Effector CD4-positive, alpha-beta T cell (primary cell): ENCODE measurements at regions not wholly inside any gene's neighbourhood (a gene's known extent, or its start where the extent isn't known, plus 50 kb on each side); places are given as distances from the start of the nearest gene placed in this dataset.

Experiments used
- DNase-seq: peaks from one replicate; pipeline ENCODE4 v3.0.0-alpha.2; 2020

DNA sequence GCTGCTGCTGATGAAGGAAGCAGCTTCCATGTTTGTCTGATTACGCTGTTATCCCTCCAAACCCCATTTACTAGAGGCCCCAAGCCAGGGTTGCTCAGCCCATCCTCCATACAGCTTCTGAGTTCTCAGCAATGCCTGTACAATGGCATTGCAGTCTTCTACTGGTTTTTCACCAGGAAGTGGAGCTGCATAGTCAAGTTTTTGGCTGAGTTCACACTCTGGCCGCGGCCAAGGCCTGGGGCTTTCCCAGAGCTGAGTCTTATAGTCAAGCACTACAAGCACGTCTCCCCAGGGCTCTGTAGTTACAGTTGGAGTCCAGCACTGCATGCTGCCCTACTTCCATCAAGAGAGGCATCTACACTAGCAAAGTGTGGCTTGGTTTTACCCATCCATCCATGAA lies 182.5 kb downstream of the POU4F1 start:
- DNase-seq: no peak

DNA sequence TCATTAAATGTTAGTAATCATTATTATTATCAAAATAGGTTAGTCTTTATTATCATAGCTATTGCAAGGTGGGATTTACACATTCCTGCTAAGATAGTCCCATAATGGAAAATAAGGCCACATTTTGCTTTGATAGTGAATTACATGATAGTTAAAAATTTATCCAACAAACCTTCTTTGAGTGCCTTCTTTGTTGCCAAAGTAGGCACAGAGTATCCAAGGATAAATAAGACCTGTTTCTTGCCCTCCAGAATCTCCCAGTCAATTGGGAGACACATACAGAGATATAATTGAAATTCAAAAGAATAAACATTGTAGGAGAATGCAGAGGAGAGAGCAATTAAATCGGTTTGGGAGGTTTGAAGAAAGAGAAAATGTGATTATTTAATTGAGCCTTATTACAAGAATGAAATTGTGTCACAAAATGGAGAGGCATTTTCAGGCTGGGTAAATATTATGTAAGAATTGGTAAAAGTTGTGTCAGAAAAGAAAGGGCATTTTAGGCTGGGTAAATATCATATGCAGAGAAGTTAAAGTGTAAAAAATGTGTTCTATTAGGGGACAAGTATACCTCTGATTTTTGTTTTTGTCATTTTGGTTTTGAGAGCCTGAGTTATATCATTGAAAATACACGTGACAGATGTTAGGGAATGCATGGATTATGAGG lies 189.3 kb downstream of the POU4F1 start:
- DNase-seq: no peak

DNA sequence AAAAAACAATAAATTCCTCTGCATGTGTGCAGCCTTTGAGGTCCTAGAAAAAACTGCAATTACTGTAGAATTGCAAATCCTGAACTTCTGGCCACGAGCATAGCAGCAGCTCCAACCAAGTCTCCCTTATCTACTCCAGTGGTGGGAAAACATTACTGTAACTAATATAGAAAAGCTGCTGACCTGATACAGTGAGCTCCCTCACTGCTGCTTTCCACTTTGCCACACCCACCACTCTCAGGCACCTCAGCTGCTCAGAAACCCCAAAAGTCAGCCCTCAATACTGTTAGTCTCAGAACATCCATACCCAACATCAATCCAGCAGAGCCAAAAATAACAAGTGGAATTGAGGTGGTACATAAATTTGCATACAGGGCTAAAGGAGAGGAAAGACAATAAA lies 192.5 kb downstream of the POU4F1 start:
- no peak for DNase-seq

DNA sequence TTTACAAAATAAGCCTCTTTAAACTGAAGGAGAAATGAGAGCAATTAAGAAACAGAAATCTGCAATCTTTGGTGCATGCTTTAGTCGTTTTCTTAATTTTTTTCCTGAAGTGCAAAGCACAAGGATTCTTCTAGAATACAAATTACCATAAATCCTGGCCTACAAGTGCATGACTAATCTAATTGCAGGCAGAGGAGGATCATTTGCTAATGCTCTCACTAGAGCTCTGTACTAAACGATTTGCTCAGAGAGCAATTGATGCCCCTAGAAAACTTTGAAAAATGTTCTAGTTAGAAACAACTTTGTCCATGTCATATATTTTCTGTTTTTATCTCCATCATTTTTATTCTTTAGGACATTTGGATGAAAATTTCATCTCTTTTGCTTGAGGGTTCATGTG lies 193.2 kb downstream of the POU4F1 start:
- DNase-seq: no peak

DNA sequence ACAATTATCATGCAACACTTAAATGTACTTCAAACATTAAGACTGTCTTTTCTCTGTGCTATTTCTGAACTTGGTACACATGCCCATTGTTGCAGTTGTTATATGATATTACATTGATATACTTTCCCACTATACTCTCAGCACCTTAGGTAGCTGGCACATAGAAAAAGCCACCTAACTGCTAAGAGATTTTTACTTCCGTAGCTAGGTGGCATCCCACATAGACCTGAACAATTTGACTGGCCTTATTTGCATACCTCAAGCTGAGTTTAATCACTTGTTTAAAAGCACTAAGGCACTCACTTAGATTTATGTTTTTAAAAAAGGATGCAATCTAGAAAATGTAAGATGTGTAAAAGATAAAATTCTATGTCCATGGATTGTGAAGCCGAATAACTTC lies 194.2 kb downstream of the POU4F1 start:
- DNase-seq: no peak

DNA sequence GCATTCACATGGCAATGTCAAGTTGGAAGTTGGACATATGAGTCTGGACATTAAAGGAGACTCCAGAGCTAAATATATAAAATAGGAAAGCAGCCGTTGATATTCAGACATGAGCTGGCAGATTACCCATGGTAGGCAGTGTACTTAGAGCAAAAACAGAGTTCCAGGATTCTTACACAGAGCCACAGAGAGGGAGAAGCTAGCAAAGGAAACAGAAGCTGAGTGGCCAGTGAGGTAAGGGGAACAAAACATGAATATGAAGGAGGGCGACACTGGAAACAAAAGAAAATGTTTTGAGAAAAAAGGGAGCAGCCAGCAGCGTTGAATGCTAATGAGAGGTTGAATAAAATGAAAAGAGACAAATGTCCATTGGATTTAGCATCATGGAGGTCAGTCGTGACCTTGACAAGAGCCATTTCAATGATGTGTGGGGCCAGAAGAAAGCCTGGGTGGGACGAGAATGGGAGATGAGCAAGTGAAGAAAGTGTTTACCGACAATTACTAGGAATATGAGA lies 198.4 kb downstream of the POU4F1 start:
- no peak for DNase-seq

DNA sequence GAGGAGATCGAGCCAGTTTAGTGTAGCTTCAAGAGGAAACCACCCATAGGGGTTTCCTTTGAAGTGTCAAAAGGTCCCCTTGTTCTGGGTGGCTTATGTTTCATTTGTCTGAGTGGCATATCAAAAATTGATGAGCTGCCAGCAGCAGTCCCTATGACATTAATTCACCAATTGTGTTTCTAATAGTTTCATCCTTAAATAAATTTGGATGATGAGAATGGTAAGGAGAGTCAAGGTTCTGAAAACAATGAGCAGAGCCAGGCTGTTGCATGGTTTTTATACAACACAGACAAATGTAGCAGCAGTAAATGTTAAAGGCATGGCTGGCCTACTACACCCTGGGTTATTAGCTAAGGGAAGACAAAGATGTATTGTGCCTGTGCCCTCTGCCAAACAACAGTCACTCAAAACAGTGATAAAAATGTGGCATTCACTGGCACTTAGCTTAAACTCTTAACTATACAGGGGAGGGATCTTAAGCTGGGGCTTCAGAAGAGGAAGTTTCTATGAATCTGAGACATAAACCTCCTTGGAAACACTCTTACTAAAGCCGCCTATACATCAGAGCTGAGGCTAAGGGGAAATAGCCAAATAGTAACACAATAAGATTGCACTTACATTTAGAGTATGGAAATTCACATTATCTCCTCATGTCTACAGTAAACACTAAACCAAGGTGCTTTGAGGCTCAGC lies 200.5 kb downstream of the POU4F1 start:
- DNase-seq: no peak

DNA sequence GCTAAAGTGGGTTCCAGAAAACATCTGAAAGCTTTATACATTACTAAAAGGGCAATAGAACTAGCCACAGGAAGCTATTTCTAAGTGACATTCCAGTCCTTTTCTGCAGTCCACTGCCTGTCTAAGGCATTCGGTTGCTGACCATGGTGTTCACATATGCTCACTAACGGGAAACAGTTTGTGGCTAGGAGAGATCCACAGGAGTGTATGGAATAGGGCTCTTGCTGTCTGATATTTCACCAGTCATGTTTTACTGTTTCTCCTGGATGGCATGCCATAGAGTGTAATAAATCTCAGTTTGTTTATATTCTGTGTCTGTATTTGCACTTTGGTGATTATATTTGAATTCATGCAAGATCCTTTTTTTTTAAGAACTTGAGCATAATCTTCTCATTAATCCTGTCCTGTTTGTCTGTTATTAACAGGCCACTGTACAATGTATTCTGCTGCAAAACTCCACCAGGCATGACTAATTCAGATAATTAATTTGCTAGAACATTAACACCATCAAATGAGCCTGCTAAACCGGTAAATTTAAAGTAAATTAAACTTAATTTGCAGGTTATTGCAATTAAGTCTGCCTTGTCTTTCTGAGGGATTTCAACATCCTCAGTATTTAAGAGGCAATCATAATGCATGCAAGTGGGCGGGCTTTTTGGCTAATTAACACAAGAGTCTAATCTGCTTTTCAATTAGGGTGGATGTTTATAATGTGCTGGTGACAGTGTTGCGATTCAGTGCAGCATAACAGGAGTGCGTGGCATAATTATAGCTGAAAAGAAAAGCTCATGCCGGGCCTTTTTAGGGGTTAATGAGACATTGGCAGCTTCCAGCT lies 201.3 kb downstream of the POU4F1 start:
- no peak for DNase-seq

DNA sequence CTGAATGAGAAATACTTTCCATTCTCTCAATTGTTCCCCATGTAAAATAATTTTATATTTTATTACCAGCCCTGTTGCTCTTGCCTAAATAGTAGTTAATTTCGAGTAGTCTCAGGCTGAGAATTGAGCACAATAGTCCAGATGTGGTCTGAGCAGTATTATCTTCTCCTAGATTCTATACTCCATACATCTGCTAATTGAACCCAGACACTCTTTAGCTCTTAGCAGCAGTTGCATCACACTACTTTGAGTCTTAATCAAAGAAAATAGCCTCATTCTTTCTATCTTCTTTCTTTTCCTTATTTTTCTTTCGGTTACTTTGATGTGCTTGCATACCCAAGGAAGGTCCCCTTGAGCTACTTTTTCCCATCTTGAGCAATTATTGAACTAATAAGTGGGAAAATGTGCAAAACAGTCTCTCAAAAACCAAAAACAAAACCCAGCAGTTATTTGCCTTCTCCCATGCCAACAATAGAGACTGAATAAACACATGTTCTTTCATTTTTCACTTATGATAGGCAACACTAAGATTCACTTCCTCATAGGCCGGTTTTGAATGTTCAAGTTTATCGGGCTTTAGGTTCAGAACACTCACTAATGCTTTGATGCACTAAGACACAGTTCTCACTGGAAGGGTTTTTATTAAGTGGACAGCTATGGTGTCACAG lies 204.5 kb downstream of the POU4F1 start:
- DNase-seq: no peak

DNA sequence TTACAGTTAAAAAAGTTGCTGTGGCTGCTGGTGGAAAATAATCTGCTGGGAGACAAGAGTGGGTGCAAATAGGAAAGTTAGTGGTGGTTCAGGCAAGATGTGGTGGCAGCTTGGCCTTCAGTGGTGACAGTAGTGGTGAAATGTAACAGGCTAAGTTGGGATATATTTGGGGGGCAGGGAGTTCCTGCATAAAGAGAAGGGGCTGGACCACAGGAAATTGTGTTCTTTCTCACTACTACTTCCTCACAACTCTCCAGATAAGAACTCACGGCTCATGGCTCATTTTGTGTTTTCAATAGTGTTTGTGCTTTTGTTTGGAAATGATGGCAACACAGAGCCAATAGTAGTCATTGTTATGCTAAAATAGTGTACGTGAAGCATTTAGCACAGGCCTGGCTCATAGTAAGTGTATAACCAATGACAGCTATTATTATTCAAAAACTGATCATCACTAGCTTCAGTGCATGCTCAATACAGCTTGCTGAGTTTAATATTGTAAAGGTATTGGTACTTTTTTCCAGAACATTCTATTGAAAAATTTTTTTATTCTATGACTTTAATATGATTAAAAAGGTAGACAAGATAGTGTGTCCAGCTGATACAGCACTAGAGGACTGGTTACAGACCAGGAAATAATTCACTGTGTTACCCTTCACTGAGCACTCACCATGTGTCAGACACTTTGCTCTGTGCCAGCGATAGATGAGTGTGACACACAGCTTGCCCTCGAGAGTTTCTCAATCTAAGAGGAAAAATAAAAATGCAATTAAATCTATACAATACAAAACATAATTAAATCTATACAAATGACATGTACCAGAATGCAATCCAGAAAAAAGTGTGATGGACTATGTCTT lies 209.8 kb downstream of the POU4F1 start:
- no peak for DNase-seq

DNA sequence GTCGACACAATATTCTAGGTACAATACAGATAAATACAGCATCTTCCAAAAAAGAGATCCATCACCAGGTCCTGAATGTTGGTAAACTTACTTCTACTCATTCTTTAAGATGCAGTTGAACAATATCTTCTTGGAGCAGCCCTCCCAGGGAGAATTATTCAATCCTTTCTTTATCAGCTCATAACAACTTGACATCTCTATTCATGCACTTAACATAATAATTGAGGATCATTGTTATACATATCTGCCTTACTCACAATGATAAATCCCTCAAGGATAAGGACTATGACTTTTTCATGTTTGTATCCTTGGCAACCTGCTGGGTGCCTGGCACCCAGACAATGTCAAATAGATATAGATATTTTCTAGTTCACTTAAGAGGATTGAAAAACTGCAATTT lies 219.5 kb downstream of the POU4F1 start:
- DNase-seq: no peak

DNA sequence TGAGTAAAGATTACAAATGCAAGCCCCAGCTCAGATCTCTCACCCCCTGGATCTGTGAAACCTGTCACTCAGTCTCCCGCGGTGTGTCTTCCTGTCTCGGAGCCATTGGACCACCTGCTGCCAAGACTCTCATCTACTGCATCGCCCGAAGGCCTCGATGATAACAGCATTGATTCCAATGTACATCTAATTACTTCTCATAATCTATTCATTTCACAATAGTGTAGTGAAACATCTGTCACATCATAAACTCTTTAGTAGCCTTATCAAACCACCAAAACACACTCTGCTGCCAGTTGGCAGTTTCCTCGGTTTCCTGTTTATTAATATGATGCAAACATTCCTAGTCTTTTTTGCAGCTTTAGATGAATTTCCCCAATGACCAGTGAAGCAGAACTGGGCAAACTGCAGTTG lies 220.3 kb downstream of the POU4F1 start:
- no peak for DNase-seq

DNA sequence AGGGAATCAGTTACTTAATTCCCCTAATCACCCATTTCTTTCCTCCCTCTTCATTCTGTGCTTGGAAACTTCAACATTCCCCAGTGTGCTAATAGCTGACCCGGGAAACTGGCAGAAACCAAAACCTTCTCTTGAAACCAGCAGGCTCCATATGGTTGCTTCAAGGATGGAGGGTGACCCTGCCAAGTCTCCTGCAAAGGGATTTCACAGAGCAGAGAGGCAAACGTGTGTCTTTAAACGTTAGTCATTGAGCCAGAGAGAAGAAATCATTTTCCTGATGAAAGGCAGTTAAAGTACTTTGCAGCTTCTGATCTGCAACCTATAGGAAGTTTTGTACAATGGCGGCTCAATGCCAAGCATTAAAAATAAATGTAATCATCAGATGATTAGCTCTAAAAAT lies 220.9 kb downstream of the POU4F1 start:
- DNase-seq: no peak

DNA sequence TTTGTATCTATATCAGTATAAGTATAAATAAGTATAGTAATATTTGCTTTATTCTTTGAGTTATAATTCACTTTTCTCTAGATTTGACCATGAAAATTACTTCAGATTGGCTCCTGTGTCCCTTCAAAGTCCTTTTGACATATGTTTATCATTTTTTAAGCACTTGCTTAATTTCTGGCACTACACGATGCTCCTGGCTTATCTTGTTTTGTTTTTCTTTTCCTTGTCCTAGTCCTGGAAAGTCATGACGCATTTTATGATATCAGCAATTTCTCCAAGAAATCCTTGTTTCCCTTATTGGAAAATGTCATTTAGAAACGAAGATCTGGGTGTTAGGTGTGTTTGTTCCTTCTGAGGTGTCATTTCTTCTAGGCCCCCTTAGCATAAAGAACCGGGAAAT lies 226.5 kb downstream of the POU4F1 start:
- no peak for DNase-seq

DNA sequence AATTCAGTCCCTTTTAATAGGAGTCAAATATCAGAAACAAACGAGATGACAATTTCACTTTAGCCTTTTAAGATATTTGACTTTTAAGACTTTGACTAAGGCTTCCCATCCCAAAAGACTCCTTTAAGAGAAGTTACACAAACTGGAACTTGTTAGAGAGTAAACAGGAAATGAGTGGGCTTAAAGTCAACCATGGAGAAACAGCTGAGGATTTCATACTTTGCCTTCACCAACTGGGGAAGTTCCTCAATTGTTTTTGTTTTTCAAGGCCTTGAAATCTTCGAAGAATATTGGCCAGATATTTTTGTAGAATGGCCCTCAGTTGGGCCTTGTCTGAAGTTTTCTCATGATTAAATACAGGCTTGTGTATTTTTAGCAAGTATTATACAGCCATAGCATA lies 227.3 kb downstream of the POU4F1 start:
- DNase-seq: no peak

DNA sequence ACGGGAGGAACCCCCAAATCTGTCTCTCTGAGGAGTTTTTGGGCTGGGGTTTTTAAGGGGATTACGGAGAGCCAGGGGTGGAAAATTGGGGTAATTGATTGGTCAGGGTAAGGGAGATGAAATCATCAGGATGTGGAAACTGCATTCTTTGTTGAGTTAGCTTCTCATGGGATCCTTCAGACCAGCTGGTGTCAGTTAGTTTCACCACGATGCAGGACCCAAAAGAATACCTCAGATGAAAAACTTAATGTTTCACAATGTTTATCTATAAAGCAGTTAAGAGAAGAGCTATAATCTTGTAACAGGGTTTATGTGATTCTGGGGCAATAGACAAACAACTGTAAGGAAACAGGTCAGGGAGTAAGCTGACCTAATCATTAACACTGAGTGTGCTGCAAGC lies 230.8 kb downstream of the POU4F1 start:
- DNase-seq: no peak

DNA sequence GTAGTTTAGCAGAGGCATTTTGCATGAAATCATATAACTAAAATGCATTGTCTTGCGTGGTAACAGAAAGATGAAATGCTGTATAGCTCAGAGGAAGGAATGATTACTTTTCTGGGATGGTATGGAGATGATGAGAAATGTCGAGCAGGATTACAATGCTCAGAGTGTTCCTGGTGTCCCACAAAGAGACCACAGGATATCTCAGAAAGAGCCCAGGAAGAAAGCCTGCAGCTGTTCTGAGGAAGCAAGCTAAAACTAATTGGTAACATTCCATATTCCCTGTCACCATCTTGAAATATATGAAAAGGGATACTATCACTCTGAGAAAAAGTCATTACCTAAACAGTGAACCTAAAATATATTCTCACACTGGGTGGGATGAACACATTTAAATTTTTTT lies 233.1 kb downstream of the POU4F1 start:
- DNase-seq: no peak

DNA sequence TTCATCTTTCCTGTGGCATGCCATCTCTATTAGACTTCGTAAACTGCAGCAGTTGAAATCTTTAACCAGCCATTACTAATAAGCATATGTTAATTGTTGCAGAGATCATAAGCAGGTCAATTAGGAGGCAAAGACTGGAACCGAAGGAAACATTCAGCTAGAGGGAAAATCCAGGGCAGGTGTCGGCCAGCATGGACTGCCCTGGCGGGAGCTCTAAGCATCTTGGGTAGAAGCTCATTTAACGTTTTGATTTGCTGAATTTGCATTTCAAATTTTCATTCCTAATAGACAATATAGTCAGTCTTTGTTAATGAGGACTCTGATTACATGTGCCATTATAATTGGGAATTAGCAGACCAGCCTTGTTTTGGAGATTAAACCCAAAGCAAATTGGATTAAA lies 238.6 kb downstream of the POU4F1 start:
- DNase-seq: no peak

DNA sequence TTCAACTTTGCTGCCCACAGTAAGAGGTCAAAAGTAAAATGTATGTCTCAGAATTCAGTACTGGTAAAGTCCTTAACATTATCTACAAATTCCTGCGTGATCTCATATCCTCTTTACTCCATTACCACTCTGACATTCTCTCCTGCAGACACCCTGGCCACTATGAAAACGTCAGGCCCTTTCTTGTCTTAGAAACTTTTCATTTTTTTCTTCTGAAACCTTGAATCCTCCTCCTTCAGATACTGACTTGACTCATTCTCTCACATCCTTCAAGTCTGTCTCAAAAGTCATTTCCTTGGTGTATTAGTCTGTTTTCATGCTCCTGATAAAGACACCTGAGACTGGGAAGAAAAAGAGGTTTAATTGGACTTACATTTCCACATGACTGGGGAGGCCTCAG lies 262.3 kb downstream of the POU4F1 start:
- no peak for DNase-seq

DNA sequence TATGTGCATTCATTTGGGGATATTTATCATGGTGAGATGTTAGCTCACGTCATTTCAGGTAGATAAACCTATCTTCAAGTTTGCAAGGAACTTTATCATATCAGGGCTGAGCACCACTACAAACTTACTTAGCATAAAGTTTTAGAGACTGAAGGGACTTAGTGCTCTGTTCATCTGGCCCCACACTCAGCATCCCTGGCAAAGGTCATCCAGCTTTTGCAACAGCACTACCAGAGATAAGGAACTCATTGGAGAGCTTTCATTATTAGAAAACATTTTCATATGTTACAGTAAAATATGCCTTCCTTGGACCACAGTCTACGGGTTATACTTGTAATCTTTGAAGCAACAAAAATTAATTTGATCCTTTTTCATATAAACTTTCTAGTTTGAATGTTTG lies 263.4 kb downstream of the POU4F1 start:
- no peak for DNase-seq

DNA sequence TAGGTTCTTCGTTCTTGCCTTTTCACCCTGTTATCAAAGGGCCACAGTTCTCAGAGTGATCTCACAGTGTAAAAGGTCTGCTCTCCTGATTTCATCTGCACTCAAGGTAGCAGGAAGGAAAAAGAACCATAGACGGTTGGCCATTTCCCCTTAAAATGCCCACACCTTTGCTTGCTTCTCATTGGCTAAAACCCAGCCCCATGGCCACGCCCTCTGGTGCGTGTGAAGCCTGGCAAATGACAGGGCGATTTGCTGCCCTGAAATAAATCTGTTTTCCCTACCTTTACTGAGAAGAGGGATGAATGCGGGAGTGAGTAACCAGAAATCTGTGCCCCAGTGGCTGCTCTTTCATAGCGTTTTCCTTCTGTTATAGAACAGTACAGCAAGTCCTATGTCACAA lies 269.3 kb downstream of the POU4F1 start:
- no peak for DNase-seq

DNA sequence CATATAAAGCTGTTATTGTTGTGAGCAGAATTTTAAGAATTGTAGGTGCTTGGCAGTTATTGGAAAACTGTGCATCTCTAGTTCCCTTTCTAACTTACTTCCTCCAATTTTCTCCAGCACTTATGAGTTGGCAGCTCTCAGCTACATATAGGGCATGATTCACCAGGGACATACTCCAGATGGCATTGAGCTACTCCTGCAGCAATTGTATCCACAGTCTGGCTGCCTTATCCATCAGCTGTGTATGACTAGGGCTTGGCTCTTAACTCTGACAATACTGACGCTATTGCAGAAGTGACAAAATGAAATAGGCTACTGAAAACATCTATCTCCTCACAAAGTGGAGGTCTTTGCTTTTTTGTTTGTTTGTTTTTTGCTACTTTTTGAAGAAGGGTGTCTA lies 276.7 kb downstream of the POU4F1 start:
- no peak for DNase-seq
